GM12864 (cell line): ENCODE measurements at regions not wholly inside any gene's neighbourhood (a gene's known extent, or its start where the extent isn't known, plus 50 kb on each side); places are given as distances from the start of the nearest gene placed in this dataset.

Source experiments
- DNase-seq: peaks from one replicate; pipeline ENCODE4 v3.0.0-alpha.2; 2011; ENCODE audit warnings: low read depth
- H3K4me3 ChIP-seq: 2 replicates; pipeline ENCODE4 v1.5.1; 2011; ENCODE audit warnings: mild to moderate bottlenecking, low read depth, low read length, control low read depth
- TF ChIP-seq, protein P1 (sequence below): IDR thresholded peaks from 2 replicates; pipeline ENCODE4 v1.5.1; 2011; ENCODE audit warnings: low read depth, mild to moderate bottlenecking, moderate library complexity, low read length, control low read depth, inconsistent platforms; ENCODE audit errors: missing control alignments

DNA sequence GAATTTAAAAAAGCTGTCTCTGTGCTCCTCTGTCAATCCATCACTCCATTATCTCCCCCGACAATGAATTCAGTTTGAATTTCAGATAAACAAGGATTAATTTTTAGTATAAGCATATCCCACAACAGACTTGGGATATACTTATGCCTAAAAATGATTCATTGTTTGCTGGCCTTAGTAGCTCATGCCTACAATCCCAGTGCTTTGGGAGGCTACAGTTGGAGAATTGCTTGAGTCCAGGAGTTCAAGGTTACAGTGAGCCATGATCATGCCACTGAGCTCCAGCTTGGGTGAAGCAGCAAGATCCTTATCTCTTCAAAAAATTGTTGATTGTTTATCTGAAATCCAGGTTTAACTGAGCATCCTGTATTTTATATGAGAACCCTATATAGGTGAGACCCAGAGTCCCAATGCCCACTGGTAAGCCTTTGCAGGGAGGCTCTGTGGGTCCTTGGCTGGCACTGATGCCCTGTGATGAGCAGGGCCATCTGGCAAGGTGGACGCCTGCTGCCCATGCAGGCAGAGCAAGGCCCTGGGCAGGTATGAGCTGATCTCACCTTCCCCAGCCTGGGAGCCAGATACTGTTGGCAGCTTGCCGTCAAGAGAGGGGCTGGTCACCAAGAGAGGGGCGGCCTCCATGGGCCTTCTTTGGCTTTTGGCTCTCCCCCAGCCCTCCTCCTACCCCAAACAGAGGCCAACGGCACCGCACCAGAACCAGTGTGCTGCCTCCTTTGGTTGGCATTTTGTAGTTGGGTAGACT is 158.7 kb downstream of the SEC14L1 start:
- no peak overlapping the region for H3K4me3 ChIP-seq
- no peak for DNase-seq
- TF ChIP-seq, protein P1, sequence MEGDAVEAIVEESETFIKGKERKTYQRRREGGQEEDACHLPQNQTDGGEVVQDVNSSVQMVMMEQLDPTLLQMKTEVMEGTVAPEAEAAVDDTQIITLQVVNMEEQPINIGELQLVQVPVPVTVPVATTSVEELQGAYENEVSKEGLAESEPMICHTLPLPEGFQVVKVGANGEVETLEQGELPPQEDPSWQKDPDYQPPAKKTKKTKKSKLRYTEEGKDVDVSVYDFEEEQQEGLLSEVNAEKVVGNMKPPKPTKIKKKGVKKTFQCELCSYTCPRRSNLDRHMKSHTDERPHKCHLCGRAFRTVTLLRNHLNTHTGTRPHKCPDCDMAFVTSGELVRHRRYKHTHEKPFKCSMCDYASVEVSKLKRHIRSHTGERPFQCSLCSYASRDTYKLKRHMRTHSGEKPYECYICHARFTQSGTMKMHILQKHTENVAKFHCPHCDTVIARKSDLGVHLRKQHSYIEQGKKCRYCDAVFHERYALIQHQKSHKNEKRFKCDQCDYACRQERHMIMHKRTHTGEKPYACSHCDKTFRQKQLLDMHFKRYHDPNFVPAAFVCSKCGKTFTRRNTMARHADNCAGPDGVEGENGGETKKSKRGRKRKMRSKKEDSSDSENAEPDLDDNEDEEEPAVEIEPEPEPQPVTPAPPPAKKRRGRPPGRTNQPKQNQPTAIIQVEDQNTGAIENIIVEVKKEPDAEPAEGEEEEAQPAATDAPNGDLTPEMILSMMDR: no peak

DNA sequence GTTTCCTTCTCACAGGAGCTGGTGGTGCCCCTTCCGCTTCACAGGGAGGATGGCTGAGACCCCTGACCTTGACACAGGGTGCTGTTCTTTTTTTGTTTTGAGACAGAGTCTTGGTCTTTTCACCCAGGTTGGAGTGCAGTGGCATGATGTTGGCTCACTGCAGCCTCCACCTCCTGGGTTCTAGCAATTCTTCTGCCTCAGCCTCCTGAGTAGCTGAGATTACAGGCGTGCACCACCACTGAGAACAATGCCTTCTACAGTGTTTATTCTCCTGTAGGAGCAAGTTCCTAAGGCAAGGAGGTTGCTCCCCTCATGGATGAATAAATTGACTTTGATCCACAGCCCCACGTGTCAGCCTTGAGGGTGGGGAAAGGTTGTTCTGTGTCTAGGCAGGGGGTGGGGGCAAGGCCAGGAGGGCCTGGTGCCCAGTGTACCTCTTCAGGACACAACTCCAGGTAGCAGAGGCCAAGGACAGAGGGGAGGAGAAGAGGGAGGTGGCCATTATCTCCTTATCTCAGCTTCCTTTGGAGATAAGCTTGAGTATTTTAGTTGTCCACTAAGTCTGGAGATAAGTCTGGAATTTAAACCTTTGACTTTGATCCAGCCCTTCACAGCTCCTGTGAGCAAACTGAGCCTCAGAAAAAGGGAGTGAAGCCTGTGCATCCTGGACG is 159.4 kb downstream of the SEC14L1 start:
- DNase-seq: no peak
- TF ChIP-seq, protein P1: no peak

DNA sequence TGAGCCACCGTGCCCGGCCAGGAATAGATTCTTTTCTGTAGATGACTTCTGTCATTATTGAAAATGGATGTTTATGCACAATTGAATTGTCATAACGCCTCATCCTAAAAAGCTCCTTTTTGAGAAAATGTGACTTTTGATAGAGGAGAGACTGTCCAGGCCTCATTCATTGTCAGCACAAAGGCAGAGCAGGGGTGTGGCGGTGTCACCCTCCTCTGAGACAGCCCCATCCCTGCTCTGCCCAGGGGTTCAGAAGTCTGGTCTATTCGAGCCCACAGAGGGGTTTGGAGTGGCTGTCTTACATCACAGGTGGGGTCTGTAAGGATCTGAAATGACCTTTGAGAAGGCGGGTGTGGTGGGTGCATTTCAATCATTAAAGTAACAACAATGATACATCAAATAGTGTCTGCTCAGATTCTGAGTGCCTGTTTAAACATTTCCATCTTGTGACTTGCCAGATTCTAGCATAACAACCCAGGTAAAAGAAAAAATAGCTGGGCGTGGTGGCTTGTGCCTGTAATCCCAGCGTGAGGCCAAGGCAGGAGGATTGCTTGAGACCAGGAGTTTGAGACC is 161.0 kb downstream of the SEC14L1 start:
- no peak for DNase-seq
- TF ChIP-seq, protein P1: no peak

More for the DNA sequence above, 159.4 kb downstream of the SEC14L1 start:
- no peak overlapping the region for H3K4me3 ChIP-seq

DNA sequence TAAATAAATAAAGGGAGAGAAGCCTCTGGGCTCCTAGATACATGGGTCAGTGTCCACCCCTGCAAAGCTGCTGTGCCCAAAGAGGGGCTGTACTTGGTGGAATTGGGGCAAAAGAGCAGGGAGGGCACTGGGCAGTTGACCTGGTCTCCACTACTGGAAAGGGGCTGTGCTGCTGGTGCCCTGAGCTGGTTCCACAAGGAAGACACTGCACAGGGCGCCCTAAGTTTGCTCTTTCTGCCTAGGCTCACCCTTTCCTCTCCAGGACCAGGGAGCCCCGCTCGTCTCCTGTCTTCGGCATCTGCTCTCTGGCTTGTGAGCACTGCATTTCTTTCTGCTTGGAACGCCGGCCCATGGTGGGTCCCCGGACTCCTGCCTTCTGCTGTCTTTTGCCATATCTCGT is 161.9 kb downstream of the SEC14L1 start:
- no peak overlapping the region for H3K4me3 ChIP-seq
- DNase-seq: no peak
- TF ChIP-seq, protein P1: no peak

More for the DNA sequence above, 161.0 kb downstream of the SEC14L1 start:
- H3K4me3 ChIP-seq: no peak overlapping the region

DNA sequence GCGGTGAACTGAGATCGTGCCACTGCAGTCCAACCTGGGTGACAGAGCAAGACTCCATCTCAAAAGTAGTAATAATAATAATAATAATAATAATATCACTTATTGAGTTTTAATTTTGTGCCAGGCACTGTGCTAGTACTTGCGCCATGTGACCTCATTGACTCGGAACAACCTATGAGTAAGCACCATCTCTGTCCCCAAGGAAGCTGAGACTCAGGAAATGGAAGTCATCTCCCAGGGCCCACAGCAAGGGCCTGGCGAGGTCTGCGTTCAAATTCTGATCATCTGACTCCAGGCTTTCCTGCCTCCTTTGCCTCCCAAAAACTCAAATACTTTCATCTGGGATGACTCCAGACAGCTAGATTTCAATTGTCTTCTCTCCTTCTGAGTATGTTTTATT is 162.9 kb downstream of the SEC14L1 start:
- H3K4me3 ChIP-seq: no peak overlapping the region
- DNase-seq: no peak
- TF ChIP-seq, protein P1: no peak

DNA sequence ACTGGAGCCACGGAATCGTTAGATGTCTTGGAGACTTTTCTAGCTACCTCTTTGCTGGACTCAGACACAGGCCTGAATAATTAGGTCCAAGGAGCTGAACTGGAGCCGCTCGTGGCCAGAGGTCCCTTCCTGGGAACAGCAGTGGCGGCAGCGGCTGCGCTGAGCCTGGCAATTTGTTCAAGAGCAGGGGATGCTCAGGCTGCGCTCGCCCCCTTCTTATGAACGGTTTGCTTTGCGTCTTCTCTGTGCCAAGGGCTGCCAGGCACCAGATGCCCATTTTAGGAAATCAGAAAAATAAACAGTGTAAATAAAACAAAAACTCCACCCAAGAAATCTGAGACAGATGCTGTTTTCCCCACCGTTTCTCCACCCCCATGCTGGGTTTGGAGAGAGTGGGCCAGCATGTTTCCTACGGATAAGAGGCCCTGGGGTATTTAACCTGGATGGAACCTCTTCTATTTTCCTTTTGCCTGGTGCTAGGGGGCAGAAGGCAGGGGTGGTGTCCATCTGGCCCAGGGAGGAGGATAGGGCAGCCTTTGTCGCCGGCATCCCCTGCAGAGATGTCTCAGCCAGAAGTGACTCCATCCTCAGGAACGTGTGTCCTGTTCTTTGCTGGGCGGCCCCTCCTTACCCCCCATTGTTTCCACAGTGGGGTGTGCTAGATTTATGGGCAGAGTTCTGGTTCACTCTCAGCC is 163.4 kb downstream of the SEC14L1 start:
- no peak for DNase-seq
- no peak overlapping the region for H3K4me3 ChIP-seq
- TF ChIP-seq, protein P1: no peak
